ENCODE measurements at regions not wholly inside any gene's neighbourhood (a gene's known extent, or its start where the extent isn't known, plus 50 kb on each side); places are given as distances from the start of the nearest gene placed in this dataset.

DNA sequence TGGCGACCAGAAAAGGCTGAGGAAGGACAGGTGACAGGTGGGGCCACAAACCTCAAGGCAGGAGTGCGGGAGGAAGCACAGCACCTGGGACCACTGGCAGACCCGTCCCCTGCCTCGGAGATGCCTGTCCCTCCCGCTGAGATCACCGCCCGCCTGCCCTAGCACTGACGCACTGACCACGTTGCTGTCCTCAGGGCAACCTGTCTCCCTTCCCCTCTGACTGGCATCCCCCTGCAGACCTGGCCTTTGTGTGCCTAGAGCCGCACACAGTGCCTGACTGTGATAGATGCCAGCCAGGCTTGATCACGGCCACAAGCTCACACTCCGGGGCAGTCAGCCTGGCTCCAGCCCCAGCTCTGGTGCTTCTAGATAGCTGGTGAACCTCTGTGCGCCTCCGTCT is 58.4 kb upstream of the EN2 start:
- TF ChIP-seq, protein P1, sequence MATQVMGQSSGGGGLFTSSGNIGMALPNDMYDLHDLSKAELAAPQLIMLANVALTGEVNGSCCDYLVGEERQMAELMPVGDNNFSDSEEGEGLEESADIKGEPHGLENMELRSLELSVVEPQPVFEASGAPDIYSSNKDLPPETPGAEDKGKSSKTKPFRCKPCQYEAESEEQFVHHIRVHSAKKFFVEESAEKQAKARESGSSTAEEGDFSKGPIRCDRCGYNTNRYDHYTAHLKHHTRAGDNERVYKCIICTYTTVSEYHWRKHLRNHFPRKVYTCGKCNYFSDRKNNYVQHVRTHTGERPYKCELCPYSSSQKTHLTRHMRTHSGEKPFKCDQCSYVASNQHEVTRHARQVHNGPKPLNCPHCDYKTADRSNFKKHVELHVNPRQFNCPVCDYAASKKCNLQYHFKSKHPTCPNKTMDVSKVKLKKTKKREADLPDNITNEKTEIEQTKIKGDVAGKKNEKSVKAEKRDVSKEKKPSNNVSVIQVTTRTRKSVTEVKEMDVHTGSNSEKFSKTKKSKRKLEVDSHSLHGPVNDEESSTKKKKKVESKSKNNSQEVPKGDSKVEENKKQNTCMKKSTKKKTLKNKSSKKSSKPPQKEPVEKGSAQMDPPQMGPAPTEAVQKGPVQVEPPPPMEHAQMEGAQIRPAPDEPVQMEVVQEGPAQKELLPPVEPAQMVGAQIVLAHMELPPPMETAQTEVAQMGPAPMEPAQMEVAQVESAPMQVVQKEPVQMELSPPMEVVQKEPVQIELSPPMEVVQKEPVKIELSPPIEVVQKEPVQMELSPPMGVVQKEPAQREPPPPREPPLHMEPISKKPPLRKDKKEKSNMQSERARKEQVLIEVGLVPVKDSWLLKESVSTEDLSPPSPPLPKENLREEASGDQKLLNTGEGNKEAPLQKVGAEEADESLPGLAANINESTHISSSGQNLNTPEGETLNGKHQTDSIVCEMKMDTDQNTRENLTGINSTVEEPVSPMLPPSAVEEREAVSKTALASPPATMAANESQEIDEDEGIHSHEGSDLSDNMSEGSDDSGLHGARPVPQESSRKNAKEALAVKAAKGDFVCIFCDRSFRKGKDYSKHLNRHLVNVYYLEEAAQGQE (IDR thresholded peaks at IDR 0.05; ENCODE audit: insufficient read depth in 1 of 2, low read depth in 2 of 2, low read length in 2 of 2) = no peak
- TF ChIP-seq SIN3A (IDR thresholded peaks at IDR 0.05; ENCODE audit: borderline replicate concordance, insufficient read depth, low read length) (no peak), TAF1 (IDR thresholded peaks at IDR 0.05; ENCODE audit: borderline replicate concordance, insufficient read depth, low read length) (no peak)
